ENCODE measurements at regions not wholly inside any gene's neighbourhood (a gene's known extent, or its start where the extent isn't known, plus 50 kb on each side); places are given as distances from the start of the nearest gene placed in this dataset.

GRCh38 chr6:156098839-156099238 is 643.2 kb upstream of the NOX3 start:
- no peak overlapping the region for H3K27ac Mint-ChIP-seq
- no peaks in the 10 kb centered on the region for H3K4me1 Mint-ChIP-seq
- DNase-seq, result no peak
- no peaks in the 10 kb centered on the region for H3K27me3 Mint-ChIP-seq
- ChIA-PET CTCF (no interaction called here), POLR2A (no interaction called here)
- no peak overlapping the region for H3K4me3 Mint-ChIP-seq
- peaks cover 4% of the 10 kb centered on the region for H3K9me3 Mint-ChIP-seq
- no peaks in the 10 kb centered on the region for H3K36me3 Mint-ChIP-seq (ENCODE audit: low read depth)

- Mint-ChIP-seq H3K9me3 (peaks cover 29% of the 10 kb centered on the region), H3K27ac (no peak overlapping the region), H3K4me1 (no peaks in the 10 kb centered on the region), H3K27me3 (no peaks in the 10 kb centered on the region), H3K4me3 (no peak overlapping the region), H3K36me3 (ENCODE audit: low read depth) (peaks cover 2% of the 10 kb centered on the region)
- ChIA-PET CTCF (no interaction called here), POLR2A (no interaction called here)
- no peak for DNase-seq
Measured at GRCh38 chr6:156087487-156087886, 631.8 kb upstream of the NOX3 start.

- Mint-ChIP-seq H3K9me3 (peaks cover 3% of the 10 kb centered on the region), H3K4me1 (no peaks in the 10 kb centered on the region), H3K36me3 (ENCODE audit: low read depth) (no peaks in the 10 kb centered on the region), H3K4me3 (no peak overlapping the region), H3K27ac (no peak overlapping the region), H3K27me3 (no peaks in the 10 kb centered on the region)
- CTCF ChIA-PET, result no interaction called here
- DNase-seq, result no peak
- POLR2A ChIA-PET, result no interaction called here
Measured at GRCh38 chr6:156082012-156082411, 626.4 kb upstream of the NOX3 start.

- H3K4me3 Mint-ChIP-seq, result no peak overlapping the region
- no peaks in the 10 kb centered on the region for H3K27me3 Mint-ChIP-seq
Measured at GRCh38 chr6:156080371-156080770, 624.7 kb upstream of the NOX3 start.

GRCh38 chr6:156068881-156069280 is 613.2 kb upstream of the NOX3 start:
- ChIA-PET POLR2A (no interaction called here), CTCF (no interaction called here)
- Mint-ChIP-seq H3K27ac (no peak overlapping the region), H3K4me3 (no peak overlapping the region), H3K36me3 (ENCODE audit: low read depth) (no peaks in the 10 kb centered on the region), H3K27me3 (no peaks in the 10 kb centered on the region), H3K4me1 (no peaks in the 10 kb centered on the region), H3K9me3 (no peaks in the 10 kb centered on the region)
- DNase-seq, result no peak

More at GRCh38 chr6:156080371-156080770, 624.7 kb upstream of the NOX3 start:
- DNase-seq, result no peak
- CTCF ChIA-PET, result no interaction called here
- Mint-ChIP-seq H3K4me1 (no peaks in the 10 kb centered on the region), H3K36me3 (ENCODE audit: low read depth) (no peaks in the 10 kb centered on the region), H3K9me3 (no peaks in the 10 kb centered on the region), H3K27ac (no peak overlapping the region)
- POLR2A ChIA-PET, result no interaction called here

- no peak for DNase-seq
- CTCF ChIA-PET, result no interaction called here
- no peak overlapping the region for H3K4me3 Mint-ChIP-seq
- H3K9me3 Mint-ChIP-seq, result no peaks in the 10 kb centered on the region
- no peaks in the 10 kb centered on the region for H3K27me3 Mint-ChIP-seq
- no peak overlapping the region for H3K27ac Mint-ChIP-seq
- POLR2A ChIA-PET, result no interaction called here
- no peaks in the 10 kb centered on the region for H3K36me3 Mint-ChIP-seq (ENCODE audit: low read depth)
- no peaks in the 10 kb centered on the region for H3K4me1 Mint-ChIP-seq
Measured at GRCh38 chr6:156065849-156066248, 610.2 kb upstream of the NOX3 start.

GRCh38 chr6:156062091-156062563 is 606.5 kb upstream of the NOX3 start:
- Mint-ChIP-seq H3K4me3 (no peak overlapping the region), H3K27me3 (no peaks in the 10 kb centered on the region), H3K4me1 (no peaks in the 10 kb centered on the region), H3K27ac (no peak overlapping the region), H3K9me3 (no peaks in the 10 kb centered on the region), H3K36me3 (ENCODE audit: low read depth) (no peaks in the 10 kb centered on the region)
- ChIA-PET CTCF (no interaction called here), POLR2A (no interaction called here)
- DNase-seq, result no peak

- no peak for DNase-seq
- H3K9me3 Mint-ChIP-seq, result no peaks in the 10 kb centered on the region
- H3K27ac Mint-ChIP-seq, result no peak overlapping the region
- no peaks in the 10 kb centered on the region for H3K27me3 Mint-ChIP-seq
- H3K4me3 Mint-ChIP-seq, result no peak overlapping the region
- no peaks in the 10 kb centered on the region for H3K4me1 Mint-ChIP-seq
- H3K36me3 Mint-ChIP-seq (ENCODE audit: low read depth), result no peaks in the 10 kb centered on the region
- ChIA-PET POLR2A (no interaction called here), CTCF (no interaction called here)
Measured at GRCh38 chr6:156061465-156061864, 605.8 kb upstream of the NOX3 start.

- POLR2A ChIA-PET, result no interaction called here
- no peaks in the 10 kb centered on the region for H3K27me3 Mint-ChIP-seq
Measured at GRCh38 chr6:156060013-156060412, 604.4 kb upstream of the NOX3 start.

GRCh38 chr6:156058356-156058755 is 602.7 kb upstream of the NOX3 start:
- DNase-seq, result no peak
- no peaks in the 10 kb centered on the region for H3K36me3 Mint-ChIP-seq (ENCODE audit: low read depth)
- no peaks in the 10 kb centered on the region for H3K27me3 Mint-ChIP-seq
- no peak overlapping the region for H3K27ac Mint-ChIP-seq
- peaks cover 2% of the 10 kb centered on the region for H3K9me3 Mint-ChIP-seq
- H3K4me3 Mint-ChIP-seq, result no peak overlapping the region
- H3K4me1 Mint-ChIP-seq, result no peaks in the 10 kb centered on the region
- CTCF ChIA-PET, result no interaction called here
- POLR2A ChIA-PET, result no interaction called here

More at GRCh38 chr6:156060013-156060412, 604.4 kb upstream of the NOX3 start:
- CTCF ChIA-PET, result no interaction called here
- Mint-ChIP-seq H3K4me3 (no peak overlapping the region), H3K4me1 (no peaks in the 10 kb centered on the region), H3K27ac (no peak overlapping the region), H3K36me3 (ENCODE audit: low read depth) (no peaks in the 10 kb centered on the region), H3K9me3 (no peaks in the 10 kb centered on the region)
- DNase-seq, result no peak

- H3K27ac Mint-ChIP-seq, result no peak overlapping the region
- no peaks in the 10 kb centered on the region for H3K36me3 Mint-ChIP-seq (ENCODE audit: low read depth)
- no peak overlapping the region for H3K4me3 Mint-ChIP-seq
- peaks cover 2% of the 10 kb centered on the region for H3K9me3 Mint-ChIP-seq
- no peak for DNase-seq
- ChIA-PET CTCF (no interaction called here), POLR2A (no interaction called here)
- H3K4me1 Mint-ChIP-seq, result no peaks in the 10 kb centered on the region
- no peaks in the 10 kb centered on the region for H3K27me3 Mint-ChIP-seq
Measured at GRCh38 chr6:156057869-156058268, 602.2 kb upstream of the NOX3 start.

- no peaks in the 10 kb centered on the region for H3K27me3 Mint-ChIP-seq
- no peaks in the 10 kb centered on the region for H3K4me1 Mint-ChIP-seq
- H3K27ac Mint-ChIP-seq, result no peak overlapping the region
- no peak overlapping the region for H3K4me3 Mint-ChIP-seq
- no peak for DNase-seq
- POLR2A ChIA-PET, result no interaction called here
- H3K9me3 Mint-ChIP-seq, result peaks cover 2% of the 10 kb centered on the region
- H3K36me3 Mint-ChIP-seq (ENCODE audit: low read depth), result no peaks in the 10 kb centered on the region
- CTCF ChIA-PET, result no interaction called here
Measured at GRCh38 chr6:156056085-156056484, 600.4 kb upstream of the NOX3 start.

- Mint-ChIP-seq H3K9me3 (peaks cover 2% of the 10 kb centered on the region), H3K4me1 (no peaks in the 10 kb centered on the region), H3K36me3 (ENCODE audit: low read depth) (no peaks in the 10 kb centered on the region), H3K27ac (no peak overlapping the region), H3K27me3 (no peaks in the 10 kb centered on the region), H3K4me3 (no peak overlapping the region)
- no peak for DNase-seq
- ChIA-PET CTCF (no interaction called here), POLR2A (no interaction called here)
Measured at GRCh38 chr6:156053626-156054025, 598.0 kb upstream of the NOX3 start.

GRCh38 chr6:156046841-156047449 is 591.3 kb upstream of the NOX3 start:
- no peak overlapping the region for H3K4me3 Mint-ChIP-seq
- ChIA-PET POLR2A (no interaction called here), CTCF (no interaction called here)
- H3K27me3 Mint-ChIP-seq, result no peaks in the 10 kb centered on the region
- H3K9me3 Mint-ChIP-seq, result peaks cover 6% of the 10 kb centered on the region
- no peak overlapping the region for H3K27ac Mint-ChIP-seq
- no peak for DNase-seq
- no peaks in the 10 kb centered on the region for H3K4me1 Mint-ChIP-seq
- no peaks in the 10 kb centered on the region for H3K36me3 Mint-ChIP-seq (ENCODE audit: low read depth)

- H3K27ac Mint-ChIP-seq, result no peak overlapping the region
- CTCF ChIA-PET, result interaction anchor here (0.5 kb wide), 1 partner anchor 24 kb away, joined by 3 read pairs; no protein-coding TSS in a partner anchor
- no peak overlapping the region for H3K4me3 Mint-ChIP-seq
Measured at GRCh38 chr6:156046268-156046665, 590.6 kb upstream of the NOX3 start.

More at GRCh38 chr6:156046268-156046665, 590.6 kb upstream of the NOX3 start:
- Mint-ChIP-seq H3K9me3 (peaks cover 6% of the 10 kb centered on the region), H3K4me1 (no peaks in the 10 kb centered on the region), H3K36me3 (ENCODE audit: low read depth) (no peaks in the 10 kb centered on the region), H3K27me3 (no peaks in the 10 kb centered on the region)
- POLR2A ChIA-PET, result no interaction called here
- DNase-seq, result no peak

Measured in activated CD4-positive, alpha-beta memory T cell treated with anti-CD3 and anti-CD28 coated beads, Interleukin-2, amount 10 ng/mL, durations not matched to agents 7 days and 5 days (primary cell).